Endothelial cell of umbilical vein (primary cell): ENCODE measurements at regions not wholly inside any gene's neighbourhood (a gene's known extent, or its start where the extent isn't known, plus 50 kb on each side); places are given as distances from the start of the nearest gene placed in this dataset.

Experiments
- CTCF ChIP-seq, 2 donors: IDR thresholded peaks; 1 replicate in 1 of 2; 2 replicates in 1 of 2; pipeline ENCODE4 v1.5.1; 2011; ENCODE audit warnings: low read length in 2 of 2, mild to moderate bottlenecking in 2 of 2, moderate library complexity in 2 of 2, control low read depth in 1 of 2, inconsistent platforms in 1 of 2, low read depth in 1 of 2; ENCODE audit not compliant: insufficient read depth in 1 of 2; ENCODE audit errors: extremely low read depth in 1 of 2
- EZH2 ChIP-seq: IDR thresholded peaks from 2 replicates; pipeline ENCODE4 v1.6.1; 2012; ENCODE audit warnings: borderline replicate concordance, low read depth, mild to moderate bottlenecking, moderate library complexity, low read length, inconsistent platforms; ENCODE audit not compliant: severe bottlenecking
- FOS ChIP-seq: IDR thresholded peaks from 2 replicates; pipeline ENCODE4 v1.6.1; 2011; ENCODE audit warnings: mild to moderate bottlenecking, low read length, moderate library complexity, borderline replicate concordance; ENCODE audit not compliant: insufficient read depth
- GATA2 ChIP-seq: IDR thresholded peaks from 2 replicates; pipeline ENCODE4 v1.7.0; 2011; ENCODE audit warnings: low read depth, mild to moderate bottlenecking, moderate library complexity, mixed read lengths, low read length; ENCODE audit not compliant: insufficient read length, insufficient read depth
- MYC ChIP-seq: IDR thresholded peaks from one replicate; pipeline ENCODE4 v1.6.1; 2011; ENCODE audit warnings: mild to moderate bottlenecking, low read depth, low read length
- POLR2A ChIP-seq: IDR thresholded peaks from 2 replicates; pipeline ENCODE4 v1.6.1; 2012; ENCODE audit warnings: low read depth, mild to moderate bottlenecking, control low read depth, low read length
- POLR2AphosphoS5 ChIP-seq: IDR thresholded peaks from 2 replicates; pipeline ENCODE4 v1.6.1; 2012; ENCODE audit warnings: low read depth, mild to moderate bottlenecking, control low read depth, low read length, moderate library complexity; ENCODE audit not compliant: insufficient read depth
- TF ChIP-seq, protein P1 (sequence below): IDR thresholded peaks from 2 replicates; pipeline ENCODE4 v1.6.1; 2011; ENCODE audit not compliant: insufficient read depth, insufficient read length

DNA sequence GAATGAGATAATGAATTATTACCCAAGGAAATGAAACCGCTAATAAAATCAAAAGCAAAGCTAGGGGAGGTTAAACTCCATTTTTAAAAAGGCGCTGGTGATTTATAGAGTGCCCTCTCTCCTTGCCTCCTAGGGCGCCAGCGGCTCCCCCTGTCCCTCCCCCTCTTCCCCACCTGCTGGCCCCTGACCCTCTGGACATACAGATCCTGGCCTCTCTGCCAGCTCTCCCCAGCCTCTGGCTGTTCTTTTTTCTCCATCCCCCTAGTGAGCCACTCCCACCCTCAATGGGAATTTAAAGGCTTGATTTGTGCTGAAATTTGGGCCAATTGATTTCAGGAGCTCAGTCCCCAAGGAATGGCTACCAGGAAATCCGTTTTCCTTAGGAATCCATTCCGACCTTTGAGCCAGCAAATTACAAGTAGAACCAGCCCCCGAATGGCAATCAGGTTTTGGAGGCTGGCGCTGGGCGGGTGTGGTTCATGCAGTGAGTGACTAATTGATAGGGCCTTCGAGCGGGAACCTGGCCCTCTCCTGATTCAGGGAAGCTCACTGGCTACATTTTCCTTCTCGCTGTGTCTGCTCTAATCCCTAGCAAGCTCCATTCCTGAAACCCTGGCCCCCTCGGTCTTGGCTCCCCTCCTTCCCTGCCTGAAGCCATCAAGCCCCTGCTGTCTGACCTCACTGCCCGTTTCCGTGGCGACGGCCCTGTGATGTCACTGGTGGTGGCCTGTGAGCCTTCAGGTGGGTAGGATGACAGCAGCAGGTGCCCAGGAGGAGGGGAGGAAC, 141.9 kb upstream of the SDK2 start:
- TF ChIP-seq CTCF (IDR thresholded peaks at IDR 0.05; ENCODE audit: extremely low read depth in 1 of 2, insufficient read depth in 1 of 2, low read depth in 1 of 2, low read length in 2 of 2): no peak
- TF ChIP-seq POLR2A: no peak
- TF ChIP-seq FOS: no peak
- no peak for TF ChIP-seq EZH2
- TF ChIP-seq POLR2AphosphoS5: no peak
- TF ChIP-seq MYC: no peak
- TF ChIP-seq, protein P1, sequence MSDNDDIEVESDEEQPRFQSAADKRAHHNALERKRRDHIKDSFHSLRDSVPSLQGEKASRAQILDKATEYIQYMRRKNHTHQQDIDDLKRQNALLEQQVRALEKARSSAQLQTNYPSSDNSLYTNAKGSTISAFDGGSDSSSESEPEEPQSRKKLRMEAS: no peak
- no peak for TF ChIP-seq GATA2
